SK-N-SH (cell line): ENCODE measurements at regions not wholly inside any gene's neighbourhood (a gene's known extent, or its start where the extent isn't known, plus 50 kb on each side); places are given as distances from the start of the nearest gene placed in this dataset.

Experiments
- CTCF ChIA-PET: fragments of 300-600, 350-600 bp; formaldehyde crosslinking; extraction: SDS; loops from one replicate; lab custom pipeline; 2021; lab: Yijun Ruan, JAX
- POLR2A ChIA-PET: fragments of 350-600 bp; sonication (Branson Sonifier 250); formaldehyde crosslinking; extraction: SDS; loops from one replicate; lab custom pipeline; 2020; ENCODE audit warnings: antibody characterized with exemption, inconsistent platforms; lab: Yijun Ruan, JAX
- DNase-seq: peaks from one replicate; pipeline ENCODE4 v3.0.0; 2012
- H2AFZ ChIP-seq: fragments of 200-600 bp; sonication (generic); 2 replicates; pipeline ENCODE4 v1.8.1; 2016; ENCODE audit warnings: antibody characterized with exemption, mild to moderate bottlenecking, low read depth
- H3F3A ChIP-seq: fragments of 200-600 bp; sonication (generic); replicated peaks from 2 replicates; pipeline ENCODE3; 2016; ENCODE audit warnings: antibody characterized with exemption, mild to moderate bottlenecking; ENCODE audit not compliant: insufficient read depth
- H3K27ac ChIP-seq, 2 experiments: fragments of 200-500 bp in 1 of 2; fragments of 200-600 bp in 1 of 2; sonication (Bioruptor generic) in 1 of 2; sonication (generic), shearing (Covaris generic) in 1 of 2; 2 replicates each; pipeline versions ENCODE4 v1.5.1 to v1.6.1; 2014 to 2016; ENCODE audit warnings: low read depth in 2 of 2, inconsistent platforms in 1 of 2, low read length in 1 of 2, mild to moderate bottlenecking in 1 of 2, mixed read lengths in 1 of 2
- H3K27me3 ChIP-seq: fragments of 200-600 bp; sonication (generic), shearing (Covaris generic); 2 replicates; pipeline ENCODE4 v1.6.1; 2016; ENCODE audit warnings: mixed run types; ENCODE audit not compliant: insufficient read depth
- H3K36me3 ChIP-seq, 2 experiments: fragments of 200-500 bp in 1 of 2; fragments of 200-600 bp in 1 of 2; sonication (Bioruptor generic) in 1 of 2; sonication (generic) in 1 of 2; replicated peaks in 1 of 2; 2 replicates each; pipeline versions ENCODE3 to v1.5.1; 2014 to 2016; ENCODE audit warnings: low read length in 1 of 2, mild to moderate bottlenecking in 1 of 2; ENCODE audit not compliant: insufficient read depth in 2 of 2, control insufficient read depth in 1 of 2
- H3K4me1 ChIP-seq, 2 experiments: fragments of 200-500 bp in 1 of 2; fragments of 200-600 bp in 1 of 2; sonication (Bioruptor generic) in 1 of 2; sonication (generic), shearing (Covaris generic) in 1 of 2; 2 replicates each; pipeline versions ENCODE4 v1.5.1 to v1.6.1; 2014 to 2016; ENCODE audit warnings: low read depth in 1 of 2, low read length in 1 of 2, mixed run types in 1 of 2; ENCODE audit not compliant: insufficient read depth in 2 of 2, control insufficient read depth in 1 of 2
- H3K4me2 ChIP-seq: fragments of 200-600 bp; sonication (generic), shearing (Covaris generic); 2 replicates; pipeline ENCODE4 v1.6.1; 2017; ENCODE audit warnings: mixed run types
- H3K4me3 ChIP-seq, 2 experiments: fragments of 200-500 bp in 1 of 2; fragments of 200-600 bp in 1 of 2; sonication (Bioruptor generic) in 1 of 2; sonication (generic), shearing (Covaris generic) in 1 of 2; 2 replicates each; pipeline versions ENCODE4 v1.5.1 to v1.8.1; 2014 to 2016; ENCODE audit warnings: low read depth in 2 of 2, inconsistent platforms in 1 of 2, low read length in 1 of 2, mild to moderate bottlenecking in 1 of 2, mixed read lengths in 1 of 2, moderate library complexity in 1 of 2
- H3K79me2 ChIP-seq: fragments of 200-600 bp; sonication (generic); 2 replicates; pipeline ENCODE4 v1.8.1; 2017; ENCODE audit warnings: mild to moderate bottlenecking; ENCODE audit not compliant: insufficient read depth
- H3K9ac ChIP-seq: fragments of 200-600 bp; sonication (generic); 2 replicates; pipeline ENCODE4 v1.6.1; 2017; ENCODE audit warnings: mixed run types
- H3K9me2 ChIP-seq: fragments of 200-600 bp; sonication (generic); 2 replicates; pipeline ENCODE4 v1.6.1; 2017; ENCODE audit warnings: mixed run types
- H3K9me3 ChIP-seq: fragments of 200-600 bp; sonication (generic); 2 replicates; pipeline ENCODE4 v1.6.1; 2017; ENCODE audit warnings: mixed run types, mild to moderate bottlenecking, moderate library complexity
- H4K20me1 ChIP-seq: fragments of 200-600 bp; sonication (generic); 2 replicates; pipeline ENCODE4 v1.6.1; 2017; ENCODE audit warnings: mild to moderate bottlenecking, mixed run types; ENCODE audit not compliant: insufficient read depth
- ELF1 ChIP-seq: IDR thresholded peaks from 2 replicates; pipeline ENCODE4 v1.4.0; 2012
- EP300 ChIP-seq, 2 experiments: IDR thresholded peaks; 2 replicates each; pipeline versions ENCODE4 v1.4.0 to v1.6.1; 2012; ENCODE audit warnings: borderline replicate concordance in 1 of 2, low read depth in 1 of 2, low read length in 1 of 2
- FOSL2 ChIP-seq: IDR thresholded peaks from 2 replicates; pipeline ENCODE4 v1.4.0; 2012; ENCODE audit warnings: low read depth, mild to moderate bottlenecking, moderate library complexity, borderline replicate concordance
- FOXM1 ChIP-seq: IDR thresholded peaks from 2 replicates; pipeline ENCODE4 v1.4.0; 2012; ENCODE audit warnings: low read depth, mild to moderate bottlenecking
- GABPA ChIP-seq: IDR thresholded peaks from 2 replicates; pipeline ENCODE4 v1.4.0; 2012; ENCODE audit warnings: low read depth, mild to moderate bottlenecking
- JUND ChIP-seq: IDR thresholded peaks from 2 replicates; pipeline ENCODE4 v1.4.0; 2012
- MXI1 ChIP-seq: IDR thresholded peaks from 2 replicates; pipeline ENCODE4 v1.6.1; 2012; ENCODE audit warnings: mild to moderate bottlenecking, low read depth, low read length, improper control_type of control experiment
- PBX3 ChIP-seq: IDR thresholded peaks from 2 replicates; pipeline ENCODE4; 2012
- POLR2AphosphoS5 ChIP-seq: IDR thresholded peaks from 2 replicates; pipeline ENCODE4 v1.6.1; 2012; ENCODE audit warnings: low read depth, low read length
- REST ChIP-seq: IDR thresholded peaks from 2 replicates; pipeline ENCODE4 v1.6.1; 2012; ENCODE audit warnings: mild to moderate bottlenecking, low read depth, low read length, moderate library complexity
- SIN3A ChIP-seq: IDR thresholded peaks from 2 replicates; pipeline ENCODE4 v1.6.1; 2012; ENCODE audit warnings: low read depth, mild to moderate bottlenecking, low read length, moderate library complexity, borderline replicate concordance
- TEAD4 ChIP-seq: IDR thresholded peaks from 2 replicates; pipeline ENCODE4 v1.4.0; 2012; ENCODE audit warnings: mild to moderate bottlenecking, borderline replicate concordance; ENCODE audit not compliant: insufficient read depth
- USF1 ChIP-seq: IDR thresholded peaks from 2 replicates; pipeline ENCODE4 v1.4.0; 2012; ENCODE audit warnings: low read depth, borderline replicate concordance
- USF2 ChIP-seq: fragments of 150-350 bp; IDR thresholded peaks from 2 replicates; pipeline ENCODE4 v1.6.1; 2017; ENCODE audit warnings: antibody characterized with exemption, low read length, low read depth, borderline replicate concordance
- WGBS: methylation state at CpG from one replicate; pipeline ENCODE4 v1.1.6; 2017; ENCODE audit warnings: low lambda C conversion rate; 5-methylcytosine and 5-hydroxymethylcytosine counted together

- TF ChIP-seq PBX3 = no peak
- TF ChIP-seq FOSL2 = no peak
- no peak for TF ChIP-seq MXI1
Observed at GRCh38 chr7:54066643-54067042, 475.5 kb upstream of the VSTM2A start (continued).

GRCh38 chr7:54069843-54070242 lies 472.3 kb upstream of the VSTM2A start:
- Histone ChIP-seq H2AFZ (no peak overlapping the region), H3F3A (no peaks in the 10 kb centered on the region), H3K79me2 (no peaks in the 10 kb centered on the region), H3K9me3 (no peaks in the 10 kb centered on the region), H3K36me3 (no peaks in the 10 kb centered on the region), H3K4me2 (no peak overlapping the region), H3K4me3 (no peak overlapping the region), H3K9ac (no peak overlapping the region), H3K27ac (no peak overlapping the region), H3K27me3 (no peaks in the 10 kb centered on the region), H3K9me2 (no peaks in the 10 kb centered on the region; the same call in 1 of the 2 replicates), H4K20me1 (no peaks in the 10 kb centered on the region), H3K4me1 (no peaks in the 10 kb centered on the region; a peak in 1 of 4 replicates)
- ChIA-PET POLR2A (interaction anchor here (0.6 kb wide), 1 partner anchor 595 kb away, joined by 3 read pairs; no protein-coding TSS in a partner anchor), CTCF (no interaction called here)
- WGBS = 25% methylated on average over 4 of the region's 4 CpGs
- DNase-seq = no peak
- TF ChIP-seq JUND (no peak), TEAD4 (no peak), EP300 (IDR thresholded peaks at IDR 0.05; ENCODE audit: borderline replicate concordance in 1 of 2, low read depth in 1 of 2, low read length in 1 of 2) (no peak), SIN3A (no peak), USF1 (no peak), REST (no peak), USF2 (no peak), FOXM1 (no peak), GABPA (no peak), ELF1 (no peak), POLR2AphosphoS5 (no peak)
